HEK293T (cell line): ENCODE measurements at regions not wholly inside any gene's neighbourhood (a gene's known extent, or its start where the extent isn't known, plus 50 kb on each side); places are given as distances from the start of the nearest gene placed in this dataset.

Experiments
- FOXK2 ChIP-seq: fragments of 450-650 bp; IDR thresholded peaks from 2 replicates; pipeline ENCODE4 v1.6.1; 2016; ENCODE audit warnings: mild to moderate bottlenecking
- FOXM1 ChIP-seq: fragments of 450-650 bp; IDR thresholded peaks from 2 replicates; pipeline ENCODE4 v1.6.1; 2017; ENCODE audit warnings: mild to moderate bottlenecking, borderline replicate concordance
- HDGF ChIP-seq: fragments of 450-650 bp; IDR thresholded peaks from 2 replicates; pipeline ENCODE4 v1.6.1; 2017; ENCODE audit warnings: antibody characterized with exemption, borderline replicate concordance
- SP1 ChIP-seq: fragments of 450-650 bp; IDR thresholded peaks from 2 replicates; pipeline ENCODE4 v1.6.1; 2017
- ZNF384 ChIP-seq: fragments of 450-650 bp; IDR thresholded peaks from 2 replicates; pipeline ENCODE4 v1.6.1; 2016
- TF ChIP-seq, protein P1 (sequence below): fragments of 450-650 bp; IDR thresholded peaks from 2 replicates; pipeline ENCODE4 v1.6.1; 2016

- no peak for TF ChIP-seq ZNF384
- TF ChIP-seq FOXM1, result no peak
- TF ChIP-seq SP1, result no peak
- TF ChIP-seq, protein P1, sequence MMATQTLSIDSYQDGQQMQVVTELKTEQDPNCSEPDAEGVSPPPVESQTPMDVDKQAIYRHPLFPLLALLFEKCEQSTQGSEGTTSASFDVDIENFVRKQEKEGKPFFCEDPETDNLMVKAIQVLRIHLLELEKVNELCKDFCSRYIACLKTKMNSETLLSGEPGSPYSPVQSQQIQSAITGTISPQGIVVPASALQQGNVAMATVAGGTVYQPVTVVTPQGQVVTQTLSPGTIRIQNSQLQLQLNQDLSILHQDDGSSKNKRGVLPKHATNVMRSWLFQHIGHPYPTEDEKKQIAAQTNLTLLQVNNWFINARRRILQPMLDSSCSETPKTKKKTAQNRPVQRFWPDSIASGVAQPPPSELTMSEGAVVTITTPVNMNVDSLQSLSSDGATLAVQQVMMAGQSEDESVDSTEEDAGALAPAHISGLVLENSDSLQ, result no peak
- no peak for TF ChIP-seq HDGF
- TF ChIP-seq FOXK2, result no peak
Observed at GRCh38 chr10:10951675-10952074, 66.0 kb upstream of the CELF2 start.
